Activated CD8-positive, alpha-beta T cell treated with anti-CD3 and anti-CD28 coated beads for 36 hours (primary cell): ENCODE measurements at regions not wholly inside any gene's neighbourhood (a gene's known extent, or its start where the extent isn't known, plus 50 kb on each side); places are given as distances from the start of the nearest gene placed in this dataset.

Experiments used
- ATAC-seq: fragments of 200-7000 bp; cut with Tn5 transposase; one replicate; pipeline ENCODE4 v1.10.0; 2021; ENCODE audit warnings: mild to moderate bottlenecking, moderate library complexity
- CTCF ChIA-PET: fragments of 350-600 bp; sonication (Branson Sonifier 250); formaldehyde crosslinking; loops from one replicate; lab custom pipeline; 2021; ENCODE audit warnings: antibody characterized with exemption; lab: Charles Lee
- POLR2A ChIA-PET: fragments of 350-600 bp; sonication (Branson Sonifier 250); formaldehyde crosslinking; loops from one replicate; lab custom pipeline; 2021; ENCODE audit warnings: antibody characterized with exemption; lab: Charles Lee
- DNase-seq: peaks from one replicate; pipeline ENCODE4 v3.0.0-alpha.2; 2020
- H3K27ac Mint-ChIP-seq: one replicate; pipeline ENCODE4 v1.8.0; 2021; ENCODE audit warnings: mild to moderate bottlenecking, mixed read lengths
- H3K27me3 Mint-ChIP-seq: one replicate; pipeline ENCODE4 v1.8.0; 2021; ENCODE audit warnings: mixed read lengths
- H3K36me3 Mint-ChIP-seq: one replicate; pipeline ENCODE4 v1.8.0; 2021; ENCODE audit warnings: low read depth, mixed read lengths
- H3K4me1 Mint-ChIP-seq: one replicate; pipeline ENCODE4 v1.8.0; 2021; ENCODE audit warnings: low read depth, mixed read lengths
- H3K4me3 Mint-ChIP-seq: one replicate; pipeline ENCODE4 v1.8.0; 2021; ENCODE audit warnings: mild to moderate bottlenecking, moderate library complexity, mixed read lengths
- H3K9me3 Mint-ChIP-seq: one replicate; pipeline ENCODE4 v1.8.0; 2021; ENCODE audit warnings: mixed read lengths
- intact Hi-C: fragments of 100-400 bp; cut with micrococcal nuclease; formaldehyde crosslinking; loops from one replicate; pipeline ENCODE4 v1.10.0; 2022
- TF ChIP-seq, protein P1 (sequence below): fragments of 200-600 bp; IDR thresholded peaks from one replicate; pipeline ENCODE4 v1.8.0; 2022; ENCODE audit warnings: antibody characterized with exemption, mild to moderate bottlenecking

DNA sequence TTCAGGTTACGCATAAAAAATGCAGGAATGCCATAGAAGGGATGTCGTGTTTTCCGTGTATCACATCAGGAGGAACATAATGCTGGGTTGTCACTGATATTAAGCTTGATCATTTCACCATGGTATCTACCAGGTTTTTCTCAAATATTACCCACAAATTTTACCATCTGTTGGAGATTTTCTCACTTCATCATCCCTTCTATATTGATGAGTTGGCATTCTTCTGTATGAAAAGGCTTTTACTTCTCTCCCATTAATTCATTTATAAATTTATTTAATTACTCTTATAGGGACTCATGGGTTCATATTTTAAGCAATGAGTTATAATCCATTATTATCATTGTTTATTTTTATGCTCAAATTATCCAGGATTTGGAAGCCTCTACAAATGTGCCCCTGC is 608.2 kb downstream of the EPHA4 start:
- H3K36me3 Mint-ChIP-seq: no peaks in the 10 kb centered on the region
- H3K4me3 Mint-ChIP-seq: no peak overlapping the region
- H3K27me3 Mint-ChIP-seq: no peaks in the 10 kb centered on the region
- ATAC-seq (no peak), DNase-seq (no peak)
- intact Hi-C loops: no loop called here
- no peaks in the 10 kb centered on the region for H3K9me3 Mint-ChIP-seq
- TF ChIP-seq, protein P1, sequence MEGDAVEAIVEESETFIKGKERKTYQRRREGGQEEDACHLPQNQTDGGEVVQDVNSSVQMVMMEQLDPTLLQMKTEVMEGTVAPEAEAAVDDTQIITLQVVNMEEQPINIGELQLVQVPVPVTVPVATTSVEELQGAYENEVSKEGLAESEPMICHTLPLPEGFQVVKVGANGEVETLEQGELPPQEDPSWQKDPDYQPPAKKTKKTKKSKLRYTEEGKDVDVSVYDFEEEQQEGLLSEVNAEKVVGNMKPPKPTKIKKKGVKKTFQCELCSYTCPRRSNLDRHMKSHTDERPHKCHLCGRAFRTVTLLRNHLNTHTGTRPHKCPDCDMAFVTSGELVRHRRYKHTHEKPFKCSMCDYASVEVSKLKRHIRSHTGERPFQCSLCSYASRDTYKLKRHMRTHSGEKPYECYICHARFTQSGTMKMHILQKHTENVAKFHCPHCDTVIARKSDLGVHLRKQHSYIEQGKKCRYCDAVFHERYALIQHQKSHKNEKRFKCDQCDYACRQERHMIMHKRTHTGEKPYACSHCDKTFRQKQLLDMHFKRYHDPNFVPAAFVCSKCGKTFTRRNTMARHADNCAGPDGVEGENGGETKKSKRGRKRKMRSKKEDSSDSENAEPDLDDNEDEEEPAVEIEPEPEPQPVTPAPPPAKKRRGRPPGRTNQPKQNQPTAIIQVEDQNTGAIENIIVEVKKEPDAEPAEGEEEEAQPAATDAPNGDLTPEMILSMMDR: no peak
- no peak overlapping the region for H3K27ac Mint-ChIP-seq
- ChIA-PET CTCF (no interaction called here), POLR2A (no interaction called here)
- H3K4me1 Mint-ChIP-seq: no peaks in the 10 kb centered on the region

GRCh38 chr2:220966636-220967035 is 605.5 kb downstream of the EPHA4 start:
- CTCF ChIA-PET: interaction anchor here (1.3 kb wide), 1 partner anchor 13 kb away, joined by 4 read pairs; no protein-coding TSS in a partner anchor

GRCh38 chr2:220969348-220969747 is 602.8 kb downstream of the EPHA4 start:
- no peak overlapping the region for H3K27ac Mint-ChIP-seq
- no peaks in the 10 kb centered on the region for H3K36me3 Mint-ChIP-seq
- intact Hi-C loops: no loop called here
- ChIA-PET CTCF (no interaction called here), POLR2A (no interaction called here)
- H3K27me3 Mint-ChIP-seq: peaks cover 4% of the 10 kb centered on the region
- no peaks in the 10 kb centered on the region for H3K9me3 Mint-ChIP-seq
- H3K4me1 Mint-ChIP-seq: no peaks in the 10 kb centered on the region
- H3K4me3 Mint-ChIP-seq: no peak overlapping the region
- no peak for DNase-seq
- TF ChIP-seq, protein P1: no peak
- ATAC-seq: no peak

More at GRCh38 chr2:220966636-220967035, 605.5 kb downstream of the EPHA4 start:
- intact Hi-C loops: no loop called here
- DNase-seq (no peak), ATAC-seq (no peak)
- POLR2A ChIA-PET: no interaction called here
- Mint-ChIP-seq H3K36me3 (no peaks in the 10 kb centered on the region), H3K4me1 (no peaks in the 10 kb centered on the region), H3K9me3 (no peaks in the 10 kb centered on the region), H3K27ac (no peak overlapping the region), H3K4me3 (no peak overlapping the region), H3K27me3 (no peaks in the 10 kb centered on the region)
- TF ChIP-seq, protein P1: no peak

DNA sequence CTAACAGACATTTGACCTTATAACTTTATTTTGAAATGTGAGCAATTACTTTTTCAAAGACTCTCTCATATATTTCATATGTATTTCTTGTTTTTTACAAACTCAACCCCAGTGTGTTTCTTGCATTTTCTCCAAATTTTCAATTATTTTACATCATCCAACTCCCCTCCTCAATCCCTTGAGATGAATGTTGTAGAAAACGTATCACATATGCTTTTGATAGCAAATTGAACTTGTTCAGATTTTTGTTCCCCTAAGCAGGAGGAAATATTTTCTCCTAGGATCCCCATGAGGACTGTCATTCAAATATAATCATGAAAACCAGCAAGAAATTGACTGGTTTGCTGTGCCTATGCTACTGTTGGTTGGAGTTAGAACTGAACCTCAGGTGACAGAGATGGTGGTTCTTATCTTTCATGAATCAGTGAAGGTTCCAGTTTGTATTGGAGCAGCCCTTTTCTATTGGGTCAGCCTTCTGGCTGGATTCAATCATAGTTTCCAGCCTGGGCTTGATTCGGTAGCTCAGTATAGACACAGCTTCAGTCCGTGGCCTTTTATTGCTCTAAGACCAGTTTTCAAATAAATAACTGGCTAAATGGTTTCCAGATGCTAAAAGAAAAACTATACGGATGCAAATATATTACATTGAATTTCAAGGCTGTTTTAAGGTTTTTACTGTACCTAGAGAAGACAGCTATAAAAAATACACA is 591.0 kb downstream of the EPHA4 start:
- no peak for DNase-seq
- ATAC-seq: no peak
- intact Hi-C loops: no loop called here
- no peaks in the 10 kb centered on the region for H3K36me3 Mint-ChIP-seq
- H3K9me3 Mint-ChIP-seq: peaks cover 3% of the 10 kb centered on the region
- H3K27ac Mint-ChIP-seq: no peak overlapping the region
- CTCF ChIA-PET: no interaction called here
- peaks cover 7% of the 10 kb centered on the region for H3K27me3 Mint-ChIP-seq
- no peak overlapping the region for H3K4me3 Mint-ChIP-seq
- TF ChIP-seq, protein P1: no peak
- POLR2A ChIA-PET: no interaction called here
- no peaks in the 10 kb centered on the region for H3K4me1 Mint-ChIP-seq

DNA sequence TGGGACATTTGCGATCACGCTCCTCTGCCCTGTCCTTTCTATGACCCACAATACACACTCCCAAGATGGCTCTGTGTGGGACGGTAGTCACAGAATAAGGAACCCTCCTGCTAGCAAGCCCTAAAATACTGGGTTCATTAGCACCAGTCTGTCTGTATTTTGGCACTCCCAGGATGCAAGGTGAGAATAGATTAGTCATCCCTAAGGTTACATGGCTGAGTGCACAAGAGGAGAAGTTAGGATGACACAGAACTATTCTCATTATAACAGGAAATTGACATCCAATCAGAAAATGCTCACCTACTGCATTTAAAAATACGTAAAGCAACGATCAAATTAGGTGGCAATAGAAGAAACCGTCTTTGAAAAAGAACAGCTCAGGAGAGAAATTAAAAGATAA is 590.2 kb downstream of the EPHA4 start:
- CTCF ChIA-PET: no interaction called here
- peaks cover 3% of the 10 kb centered on the region for H3K9me3 Mint-ChIP-seq
- H3K4me3 Mint-ChIP-seq: no peak overlapping the region
- ATAC-seq (no peak), DNase-seq (no peak)
- POLR2A ChIA-PET: no interaction called here
- H3K27ac Mint-ChIP-seq: no peak overlapping the region
- TF ChIP-seq, protein P1: no peak
- H3K4me1 Mint-ChIP-seq: no peaks in the 10 kb centered on the region
- H3K27me3 Mint-ChIP-seq: peaks cover 7% of the 10 kb centered on the region
- intact Hi-C loops: no loop called here
- no peaks in the 10 kb centered on the region for H3K36me3 Mint-ChIP-seq
